ENCODE measurements at regions not wholly inside any gene's neighbourhood (a gene's known extent, or its start where the extent isn't known, plus 50 kb on each side); places are given as distances from the start of the nearest gene placed in this dataset.

DNA sequence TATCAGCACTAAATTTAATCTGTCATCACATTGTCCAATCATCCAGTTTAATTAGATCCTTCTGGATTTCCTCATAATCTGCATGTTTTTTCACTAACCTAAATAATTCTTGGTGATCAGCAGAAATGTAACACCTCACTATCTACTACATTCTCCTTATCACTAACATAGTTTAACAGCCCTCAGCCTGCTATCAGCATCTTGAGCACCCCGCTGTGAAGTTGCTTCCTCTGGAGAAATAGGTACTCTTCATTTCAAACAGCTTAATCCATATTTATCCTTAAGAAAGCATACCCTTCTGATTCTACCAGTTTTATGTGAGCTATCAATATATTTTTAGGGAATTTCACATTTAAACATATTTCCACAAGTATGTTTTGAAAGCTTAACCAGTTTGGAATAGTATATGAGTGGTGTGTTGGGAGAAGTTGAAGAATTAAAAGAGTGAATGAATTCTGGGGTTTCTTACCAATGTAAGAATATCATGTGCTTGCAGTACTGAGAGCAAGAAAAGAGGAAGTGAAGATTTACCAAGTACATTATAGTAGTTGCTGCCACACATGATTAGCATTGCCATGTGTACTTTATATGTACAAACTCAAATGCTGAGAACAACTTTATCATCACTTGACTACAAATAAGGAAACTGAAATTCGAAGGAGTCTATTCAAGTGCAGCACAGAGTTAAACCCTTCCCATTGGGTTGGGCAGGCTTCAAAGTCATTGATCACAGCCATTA is 771.1 kb upstream of the ADGRL4 start:
- TF ChIP-seq, protein P1, sequence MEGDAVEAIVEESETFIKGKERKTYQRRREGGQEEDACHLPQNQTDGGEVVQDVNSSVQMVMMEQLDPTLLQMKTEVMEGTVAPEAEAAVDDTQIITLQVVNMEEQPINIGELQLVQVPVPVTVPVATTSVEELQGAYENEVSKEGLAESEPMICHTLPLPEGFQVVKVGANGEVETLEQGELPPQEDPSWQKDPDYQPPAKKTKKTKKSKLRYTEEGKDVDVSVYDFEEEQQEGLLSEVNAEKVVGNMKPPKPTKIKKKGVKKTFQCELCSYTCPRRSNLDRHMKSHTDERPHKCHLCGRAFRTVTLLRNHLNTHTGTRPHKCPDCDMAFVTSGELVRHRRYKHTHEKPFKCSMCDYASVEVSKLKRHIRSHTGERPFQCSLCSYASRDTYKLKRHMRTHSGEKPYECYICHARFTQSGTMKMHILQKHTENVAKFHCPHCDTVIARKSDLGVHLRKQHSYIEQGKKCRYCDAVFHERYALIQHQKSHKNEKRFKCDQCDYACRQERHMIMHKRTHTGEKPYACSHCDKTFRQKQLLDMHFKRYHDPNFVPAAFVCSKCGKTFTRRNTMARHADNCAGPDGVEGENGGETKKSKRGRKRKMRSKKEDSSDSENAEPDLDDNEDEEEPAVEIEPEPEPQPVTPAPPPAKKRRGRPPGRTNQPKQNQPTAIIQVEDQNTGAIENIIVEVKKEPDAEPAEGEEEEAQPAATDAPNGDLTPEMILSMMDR (IDR thresholded peaks at IDR 0.05; ENCODE audit: low read depth, low read length, missing input control): no peak
- TF ChIP-seq, protein P2, sequence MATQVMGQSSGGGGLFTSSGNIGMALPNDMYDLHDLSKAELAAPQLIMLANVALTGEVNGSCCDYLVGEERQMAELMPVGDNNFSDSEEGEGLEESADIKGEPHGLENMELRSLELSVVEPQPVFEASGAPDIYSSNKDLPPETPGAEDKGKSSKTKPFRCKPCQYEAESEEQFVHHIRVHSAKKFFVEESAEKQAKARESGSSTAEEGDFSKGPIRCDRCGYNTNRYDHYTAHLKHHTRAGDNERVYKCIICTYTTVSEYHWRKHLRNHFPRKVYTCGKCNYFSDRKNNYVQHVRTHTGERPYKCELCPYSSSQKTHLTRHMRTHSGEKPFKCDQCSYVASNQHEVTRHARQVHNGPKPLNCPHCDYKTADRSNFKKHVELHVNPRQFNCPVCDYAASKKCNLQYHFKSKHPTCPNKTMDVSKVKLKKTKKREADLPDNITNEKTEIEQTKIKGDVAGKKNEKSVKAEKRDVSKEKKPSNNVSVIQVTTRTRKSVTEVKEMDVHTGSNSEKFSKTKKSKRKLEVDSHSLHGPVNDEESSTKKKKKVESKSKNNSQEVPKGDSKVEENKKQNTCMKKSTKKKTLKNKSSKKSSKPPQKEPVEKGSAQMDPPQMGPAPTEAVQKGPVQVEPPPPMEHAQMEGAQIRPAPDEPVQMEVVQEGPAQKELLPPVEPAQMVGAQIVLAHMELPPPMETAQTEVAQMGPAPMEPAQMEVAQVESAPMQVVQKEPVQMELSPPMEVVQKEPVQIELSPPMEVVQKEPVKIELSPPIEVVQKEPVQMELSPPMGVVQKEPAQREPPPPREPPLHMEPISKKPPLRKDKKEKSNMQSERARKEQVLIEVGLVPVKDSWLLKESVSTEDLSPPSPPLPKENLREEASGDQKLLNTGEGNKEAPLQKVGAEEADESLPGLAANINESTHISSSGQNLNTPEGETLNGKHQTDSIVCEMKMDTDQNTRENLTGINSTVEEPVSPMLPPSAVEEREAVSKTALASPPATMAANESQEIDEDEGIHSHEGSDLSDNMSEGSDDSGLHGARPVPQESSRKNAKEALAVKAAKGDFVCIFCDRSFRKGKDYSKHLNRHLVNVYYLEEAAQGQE (IDR thresholded peaks at IDR 0.05): no peak
- TF ChIP-seq EGR1 (IDR thresholded peaks at IDR 0.05; ENCODE audit: low read depth in 2 of 2) (no peak), TAF1 (conservative IDR thresholded peaks at IDR 0.05) (no peak), YY1 (IDR thresholded peaks at IDR 0.05) (no peak), RAD21 (IDR thresholded peaks at IDR 0.05) (no peak), GABPA (IDR thresholded peaks at IDR 0.05 in 1 of 2, conservative IDR thresholded peaks at IDR 0.05 in 1 of 2) (no peak)

Data from liver (tissue), 3 donors.